ENCODE measurements at regions not wholly inside any gene's neighbourhood (a gene's known extent, or its start where the extent isn't known, plus 50 kb on each side); places are given as distances from the start of the nearest gene placed in this dataset.
"Not testable (repeated sequence)": the region's sequence is repeated elsewhere in the genome, so short reads cannot be mapped to it uniquely, and the experiment has no call there.

- DNase-seq = no peak
Observed at GRCh38 chr7:131845573-131846314, 289.3 kb upstream of the PODXL start.

- DNase-seq = no peak
Observed at GRCh38 chr7:131844369-131844768, 287.9 kb upstream of the PODXL start.

- DNase-seq = peak; percentile 12
Observed at GRCh38 chr7:131843898-131844331, 287.5 kb upstream of the PODXL start.

- no peak for DNase-seq
Observed at GRCh38 chr7:131839967-131840690, 283.7 kb upstream of the PODXL start.

- DNase-seq = no peak
Observed at GRCh38 chr7:131836733-131837132, 280.3 kb upstream of the PODXL start.

GRCh38 chr7:131835141-131835540, 278.7 kb upstream of the PODXL start:
- no peak for DNase-seq

- no peak for DNase-seq
Observed at GRCh38 chr7:131830681-131831080, 274.3 kb upstream of the PODXL start.

GRCh38 chr7:131829947-131830558, 273.6 kb upstream of the PODXL start:
- no peak for DNase-seq

- no peak for DNase-seq
Observed at GRCh38 chr7:131827421-131827820, 271.0 kb upstream of the PODXL start.

- DNase-seq = no peak
Observed at GRCh38 chr7:131826960-131827359, 270.5 kb upstream of the PODXL start.

- DNase-seq = not testable (repeated sequence)
Observed at GRCh38 chr7:131823961-131824440, 267.6 kb upstream of the PODXL start.

- DNase-seq = peak; percentile 8
Observed at GRCh38 chr7:131819891-131820290, 263.5 kb upstream of the PODXL start.

GRCh38 chr7:131816391-131817007, 260.1 kb upstream of the PODXL start:
- DNase-seq = no peak

- no peak for DNase-seq
Observed at GRCh38 chr7:131808736-131809135, 252.3 kb upstream of the PODXL start.

GRCh38 chr7:131808156-131808555, 251.7 kb upstream of the PODXL start:
- DNase-seq = not testable (repeated sequence)

GRCh38 chr7:131803816-131804215, 247.4 kb upstream of the PODXL start:
- DNase-seq = no peak

GRCh38 chr7:131802195-131802864, 245.9 kb upstream of the PODXL start:
- DNase-seq = no peak

- no peak for DNase-seq
Observed at GRCh38 chr7:131800531-131800930, 244.1 kb upstream of the PODXL start.

- DNase-seq = no peak
Observed at GRCh38 chr7:131800008-131800407, 243.6 kb upstream of the PODXL start.

- DNase-seq = no peak
Observed at GRCh38 chr7:131797841-131798240, 241.4 kb upstream of the PODXL start.

- no peak for DNase-seq
Observed at GRCh38 chr7:131795400-131795799, 239.0 kb upstream of the PODXL start.

GRCh38 chr7:131792311-131792710, 235.9 kb upstream of the PODXL start:
- DNase-seq = no peak

- DNase-seq = no peak
Observed at GRCh38 chr7:131787101-131787500, 230.7 kb upstream of the PODXL start.

All from NCI-H2227 treated with DMSO at 0.1 percent for 48 hours (cell line).